ENCODE measurements at regions not wholly inside any gene's neighbourhood (a gene's known extent, or its start where the extent isn't known, plus 50 kb on each side); places are given as distances from the start of the nearest gene placed in this dataset.

DNA sequence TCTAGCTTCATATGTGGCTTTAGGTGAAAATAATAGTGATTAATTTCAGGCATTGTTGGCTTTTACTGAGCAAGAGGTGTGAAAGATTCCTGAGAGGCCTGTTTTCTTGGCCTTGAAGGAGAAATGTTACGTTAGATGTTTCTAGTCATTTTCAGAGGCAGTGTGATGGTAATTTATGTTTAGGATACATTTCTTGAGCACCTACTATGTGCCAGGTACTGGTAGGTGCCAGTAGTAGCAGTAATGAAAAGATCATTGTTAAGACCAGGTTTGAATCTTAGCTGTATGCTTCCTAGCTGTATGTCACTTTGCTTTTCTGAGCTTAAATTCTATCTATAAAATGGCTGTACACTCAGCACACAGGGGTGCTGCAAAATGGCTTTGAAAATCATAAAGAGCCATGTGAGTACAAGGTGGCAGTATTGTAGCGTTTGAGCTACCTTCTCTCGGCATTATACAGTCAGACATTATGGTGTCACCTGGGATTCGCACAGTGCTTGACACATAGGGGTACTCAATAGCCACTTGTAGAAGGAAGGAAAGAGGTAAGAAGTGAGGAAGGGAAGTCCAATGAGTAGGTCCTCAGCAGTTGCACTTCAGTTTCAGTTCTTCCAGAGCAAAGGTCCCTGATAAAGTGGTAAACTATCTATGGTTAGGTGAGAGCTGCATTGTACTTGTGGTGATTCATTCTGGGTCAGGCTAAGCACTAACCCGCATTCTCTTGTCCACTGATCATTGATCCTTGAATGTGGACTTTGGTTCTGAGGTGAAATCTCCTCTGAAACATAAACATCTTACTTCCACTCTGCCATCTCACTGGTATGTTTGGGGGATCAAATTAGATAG lies 166.5 kb upstream of the NR3C1 start (continued):
- TF ChIP-seq ATF6 (CRISPR knock-in tag; conservative IDR thresholded peaks at IDR 0.05) (no peak), TOE1 (CRISPR knock-in tag; IDR thresholded peaks at IDR 0.05) (no peak), ZNF784 (CRISPR knock-in tag; IDR thresholded peaks at IDR 0.05; ENCODE audit: borderline replicate concordance) (no peak), MYC (CRISPR knock-in tag; IDR thresholded peaks at IDR 0.05; ENCODE audit: borderline replicate concordance) (no peak), ELK4 (CRISPR knock-in tag; IDR thresholded peaks at IDR 0.05; ENCODE audit: borderline replicate concordance) (no peak), ZNF224 (CRISPR knock-in tag; IDR thresholded peaks at IDR 0.05) (no peak), ZNF501 (CRISPR knock-in tag; IDR thresholded peaks at IDR 0.05) (no peak), ZNF142 (CRISPR knock-in tag; IDR thresholded peaks at IDR 0.05) (no peak), ZNF543 (CRISPR knock-in tag; IDR thresholded peaks at IDR 0.05) (no peak), ERF (CRISPR knock-in tag; IDR thresholded peaks at IDR 0.05) (no peak; the same call in 1 of the 2 replicates)
- TF ChIP-seq, protein P1, sequence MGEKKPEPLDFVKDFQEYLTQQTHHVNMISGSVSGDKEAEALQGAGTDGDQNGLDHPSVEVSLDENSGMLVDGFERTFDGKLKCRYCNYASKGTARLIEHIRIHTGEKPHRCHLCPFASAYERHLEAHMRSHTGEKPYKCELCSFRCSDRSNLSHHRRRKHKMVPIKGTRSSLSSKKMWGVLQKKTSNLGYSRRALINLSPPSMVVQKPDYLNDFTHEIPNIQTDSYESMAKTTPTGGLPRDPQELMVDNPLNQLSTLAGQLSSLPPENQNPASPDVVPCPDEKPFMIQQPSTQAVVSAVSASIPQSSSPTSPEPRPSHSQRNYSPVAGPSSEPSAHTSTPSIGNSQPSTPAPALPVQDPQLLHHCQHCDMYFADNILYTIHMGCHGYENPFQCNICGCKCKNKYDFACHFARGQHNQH (CRISPR knock-in tag; IDR thresholded peaks at IDR 0.05), result 0 out of 2 replicates have a peak, but pooled peaks have one; percentile 26
- TF ChIP-seq, protein P2, sequence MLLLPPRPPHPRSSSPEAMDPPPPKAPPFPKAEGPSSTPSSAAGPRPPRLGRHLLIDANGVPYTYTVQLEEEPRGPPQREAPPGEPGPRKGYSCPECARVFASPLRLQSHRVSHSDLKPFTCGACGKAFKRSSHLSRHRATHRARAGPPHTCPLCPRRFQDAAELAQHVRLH (CRISPR knock-in tag; IDR thresholded peaks at IDR 0.05; ENCODE audit: borderline replicate concordance, low read depth), result 0 out of 2 replicates have a peak, but pooled peaks have one; percentile 43
- TF ChIP-seq, protein P3, sequence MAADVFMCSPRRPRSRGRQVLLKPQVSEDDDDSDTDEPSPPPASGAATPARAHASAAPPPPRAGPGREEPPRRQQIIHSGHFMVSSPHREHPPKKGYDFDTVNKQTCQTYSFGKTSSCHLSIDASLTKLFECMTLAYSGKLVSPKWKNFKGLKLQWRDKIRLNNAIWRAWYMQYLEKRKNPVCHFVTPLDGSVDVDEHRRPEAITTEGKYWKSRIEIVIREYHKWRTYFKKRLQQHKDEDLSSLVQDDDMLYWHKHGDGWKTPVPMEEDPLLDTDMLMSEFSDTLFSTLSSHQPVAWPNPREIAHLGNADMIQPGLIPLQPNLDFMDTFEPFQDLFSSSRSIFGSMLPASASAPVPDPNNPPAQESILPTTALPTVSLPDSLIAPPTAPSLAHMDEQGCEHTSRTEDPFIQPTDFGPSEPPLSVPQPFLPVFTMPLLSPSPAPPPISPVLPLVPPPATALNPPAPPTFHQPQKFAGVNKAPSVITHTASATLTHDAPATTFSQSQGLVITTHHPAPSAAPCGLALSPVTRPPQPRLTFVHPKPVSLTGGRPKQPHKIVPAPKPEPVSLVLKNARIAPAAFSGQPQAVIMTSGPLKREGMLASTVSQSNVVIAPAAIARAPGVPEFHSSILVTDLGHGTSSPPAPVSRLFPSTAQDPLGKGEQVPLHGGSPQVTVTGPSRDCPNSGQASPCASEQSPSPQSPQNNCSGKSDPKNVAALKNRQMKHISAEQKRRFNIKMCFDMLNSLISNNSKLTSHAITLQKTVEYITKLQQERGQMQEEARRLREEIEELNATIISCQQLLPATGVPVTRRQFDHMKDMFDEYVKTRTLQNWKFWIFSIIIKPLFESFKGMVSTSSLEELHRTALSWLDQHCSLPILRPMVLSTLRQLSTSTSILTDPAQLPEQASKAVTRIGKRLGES (CRISPR knock-in tag; IDR thresholded peaks at IDR 0.05; ENCODE audit: borderline replicate concordance), result no peak

Measured in HepG2 (cell line).